ENCODE measurements at regions not wholly inside any gene's neighbourhood (a gene's known extent, or its start where the extent isn't known, plus 50 kb on each side); places are given as distances from the start of the nearest gene placed in this dataset.
"Not testable (repeated sequence)": the region's sequence is repeated elsewhere in the genome, so short reads cannot be mapped to it uniquely, and the experiment has no call there.

DNA sequence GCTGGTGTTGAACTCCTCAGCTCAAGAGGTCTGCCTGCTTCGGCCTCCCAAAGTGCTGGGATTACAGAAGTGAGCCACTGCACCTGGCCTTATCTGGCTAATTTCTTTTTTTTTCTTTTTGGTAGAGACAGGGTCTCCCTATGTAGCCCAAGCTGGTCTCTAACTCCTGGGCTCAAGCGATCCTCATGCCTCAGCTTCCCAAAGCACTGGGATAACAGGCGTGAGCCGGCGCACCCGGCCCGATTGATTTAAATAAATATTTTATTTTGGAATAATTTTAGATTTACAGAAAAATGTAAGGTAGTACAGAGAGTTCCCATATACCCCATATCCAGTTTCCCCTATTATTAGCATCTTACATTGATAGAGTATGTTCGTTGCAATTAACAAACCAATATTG, 155.0 kb upstream of the MVB12B start:
- DNase-seq (ENCODE audit: low spot score), result no peak

DNA sequence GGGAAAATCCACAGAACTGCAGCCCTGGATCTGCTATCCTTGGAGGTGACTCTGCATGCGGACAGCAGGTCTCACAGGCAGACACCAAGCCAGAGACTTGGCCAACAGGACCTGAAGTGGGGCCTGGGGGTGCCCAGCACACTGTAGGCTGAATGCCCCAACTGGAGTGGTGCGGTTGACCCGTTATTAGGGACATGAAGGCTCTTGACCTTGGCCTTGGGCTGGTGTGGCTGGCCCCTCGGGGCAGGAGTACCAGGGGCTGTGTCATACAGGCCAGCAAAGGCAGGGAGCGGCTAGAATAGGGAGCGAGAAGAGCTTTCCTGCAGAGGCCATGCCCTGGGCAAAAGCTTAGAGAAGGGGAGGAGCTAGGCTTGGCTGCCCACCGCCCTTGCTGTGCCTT, 153.2 kb upstream of the MVB12B start:
- DNase-seq (ENCODE audit: low spot score), result no peak

DNA sequence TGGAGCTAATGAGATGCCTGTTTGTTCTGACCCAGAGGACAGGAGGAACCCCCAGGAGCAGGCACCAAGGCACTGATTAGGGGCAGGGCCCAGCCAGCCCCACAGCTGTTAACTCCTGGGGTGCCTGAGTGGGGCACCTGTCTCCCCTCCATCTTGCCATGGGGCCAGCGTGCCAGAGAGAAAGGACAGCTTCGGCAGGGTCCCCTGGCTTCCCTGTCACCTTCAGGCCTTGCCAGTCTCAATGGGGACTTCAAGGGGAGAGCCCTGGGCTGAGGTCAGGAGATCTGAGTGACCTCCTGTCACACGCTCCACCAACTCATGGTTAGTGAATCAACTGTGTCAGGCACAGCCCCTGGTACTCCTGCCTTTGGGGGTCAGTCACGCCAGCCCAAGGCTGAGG, 152.7 kb upstream of the MVB12B start:
- DNase-seq (ENCODE audit: low spot score), result no peak

DNA sequence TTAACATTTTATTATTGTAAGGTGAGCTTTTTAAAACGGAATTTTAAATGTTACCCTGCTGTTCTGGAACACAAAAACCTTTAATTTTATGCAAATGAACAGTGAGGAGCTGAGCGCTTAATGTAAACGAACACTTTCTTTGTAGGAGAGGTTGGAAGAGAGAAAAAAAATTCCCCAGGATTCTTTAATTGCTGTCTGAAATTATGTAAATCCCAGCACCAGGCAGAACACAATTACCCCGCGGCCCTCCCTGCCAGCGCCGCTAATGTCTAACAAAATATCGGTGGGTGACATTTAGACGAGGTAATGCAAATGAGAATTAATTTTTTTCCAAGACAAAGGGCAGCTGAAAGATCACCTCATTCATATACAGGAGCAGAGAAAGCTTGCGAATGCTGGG, 143.4 kb upstream of the MVB12B start:
- no peak for DNase-seq (ENCODE audit: low spot score)

DNA sequence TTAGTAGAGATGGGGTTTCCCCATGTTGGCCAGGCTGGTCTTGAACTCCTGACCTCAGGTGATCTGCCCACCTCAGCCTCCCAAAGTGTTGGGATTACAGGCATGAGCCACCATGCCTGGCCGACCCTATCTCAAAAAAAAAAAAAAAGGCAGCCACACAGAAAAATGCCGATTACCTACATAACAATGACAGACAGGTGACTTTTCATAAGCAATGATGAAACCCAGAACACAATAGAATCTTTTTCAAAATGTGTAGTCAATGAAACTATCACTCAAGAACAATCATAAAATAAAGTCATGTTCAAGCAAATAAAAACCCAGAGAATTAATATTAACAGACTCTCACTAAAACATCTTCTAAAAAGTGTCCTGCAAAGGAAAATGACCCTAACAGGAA, 135.6 kb upstream of the MVB12B start:
- not testable (repeated sequence) for DNase-seq (ENCODE audit: low spot score)

DNA sequence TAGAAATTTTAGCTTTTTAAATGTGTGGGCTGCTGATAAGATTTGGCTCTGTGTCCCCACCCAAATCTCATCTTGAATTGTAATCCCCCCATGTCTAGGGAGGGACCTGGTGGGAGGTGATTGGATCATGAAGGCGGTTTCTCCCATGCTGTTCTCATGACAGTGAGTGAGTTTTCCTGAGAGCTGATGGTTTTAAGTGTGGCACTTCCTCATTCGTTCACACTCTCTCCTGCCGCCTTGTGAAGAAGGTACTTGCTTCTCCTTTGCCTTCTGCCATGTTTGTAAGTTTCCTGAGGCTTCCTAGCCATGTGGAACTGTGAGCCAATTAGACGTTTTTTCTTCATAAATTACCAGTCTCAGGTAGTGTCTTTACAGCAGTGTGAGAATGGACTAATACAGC, 127.8 kb upstream of the MVB12B start:
- DNase-seq (ENCODE audit: low spot score), result no peak

DNA sequence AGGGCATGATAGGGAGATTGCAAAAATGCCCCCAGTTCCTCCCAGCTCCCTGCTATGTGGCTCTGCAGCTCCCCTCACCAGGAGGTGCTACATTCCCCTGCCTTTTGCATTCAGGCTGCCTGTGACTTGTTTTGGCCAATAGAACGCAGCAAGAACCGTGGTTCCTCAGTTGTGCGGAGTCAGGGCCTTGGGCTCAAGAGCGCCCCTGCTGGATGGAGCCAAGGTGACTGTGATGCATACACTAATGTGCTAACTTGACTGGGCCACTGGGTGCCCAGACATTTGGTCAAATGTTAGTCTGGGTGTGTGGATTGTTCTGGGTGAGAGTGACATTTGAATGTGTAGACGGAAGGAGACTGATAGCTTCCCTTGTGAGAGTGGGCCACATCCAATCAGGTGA, 123.3 kb upstream of the MVB12B start:
- DNase-seq (ENCODE audit: low spot score), result no peak

DNA sequence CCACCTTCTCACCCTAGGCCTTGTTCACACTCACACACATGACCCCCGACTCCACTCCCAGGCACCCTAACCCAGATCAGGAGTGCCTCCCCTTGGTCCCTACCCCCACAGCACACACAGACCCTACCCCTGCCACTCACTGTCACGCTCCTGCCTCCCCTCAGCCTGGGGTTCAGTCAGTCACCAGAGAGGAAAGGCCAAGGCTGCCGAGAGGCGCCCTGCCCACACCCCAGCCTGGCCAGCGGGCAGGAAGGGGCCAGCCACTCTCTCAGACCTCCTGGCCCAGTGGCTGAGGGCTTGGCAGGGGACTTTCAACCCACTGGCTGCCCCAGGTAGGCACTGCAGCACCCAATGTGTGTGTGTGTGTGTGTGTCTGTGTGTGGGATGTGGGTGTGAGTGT, 122.4 kb upstream of the MVB12B start:
- DNase-seq (ENCODE audit: low spot score), result no peak

DNA sequence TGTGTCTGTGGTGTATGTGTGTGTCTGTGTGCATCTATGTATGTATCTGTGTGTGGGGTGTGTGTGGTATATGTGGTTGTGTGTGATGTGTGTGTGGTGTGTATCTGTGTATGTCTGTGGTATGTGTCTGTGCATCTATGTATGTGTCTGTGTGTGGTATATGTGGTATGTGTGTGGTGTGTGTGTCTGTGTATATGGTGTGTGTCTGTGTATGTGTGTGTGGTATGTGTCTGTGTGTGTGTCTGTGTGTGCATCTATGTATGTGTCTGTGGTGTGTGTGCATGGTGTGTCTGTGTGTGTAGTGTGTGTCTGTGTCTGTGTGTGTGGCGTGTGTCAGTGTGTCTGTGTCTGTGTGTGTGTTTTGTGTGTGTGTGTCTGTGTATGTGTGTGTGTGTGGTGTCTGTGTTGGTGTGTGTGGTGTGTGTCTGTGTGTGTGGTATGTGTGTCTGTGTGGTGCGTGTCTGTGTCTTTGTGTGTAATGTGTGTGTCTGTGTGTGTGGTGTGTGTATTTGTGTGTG, 121.9 kb upstream of the MVB12B start:
- no peak for DNase-seq (ENCODE audit: low spot score)

DNA sequence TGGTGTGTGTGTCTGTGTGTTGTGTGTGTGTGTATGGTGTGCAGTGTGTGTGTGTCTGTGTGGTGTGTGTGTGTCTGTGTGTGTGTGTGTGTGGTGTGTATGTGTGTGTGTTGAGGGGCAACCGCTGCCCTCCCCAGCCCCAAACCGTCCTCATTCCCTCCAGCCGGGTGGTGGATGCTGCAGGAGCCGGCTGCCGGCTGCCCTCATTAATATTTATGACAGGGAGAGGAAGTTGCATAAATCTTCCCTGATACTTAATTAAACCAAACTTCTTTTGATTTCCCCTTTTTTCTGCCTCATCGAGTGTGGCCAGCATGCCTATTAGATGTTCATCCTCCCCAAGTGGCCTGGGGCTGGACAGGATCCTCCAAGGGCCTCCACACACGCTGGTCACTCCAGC, 121.4 kb upstream of the MVB12B start:
- no peak for DNase-seq (ENCODE audit: low spot score)

DNA sequence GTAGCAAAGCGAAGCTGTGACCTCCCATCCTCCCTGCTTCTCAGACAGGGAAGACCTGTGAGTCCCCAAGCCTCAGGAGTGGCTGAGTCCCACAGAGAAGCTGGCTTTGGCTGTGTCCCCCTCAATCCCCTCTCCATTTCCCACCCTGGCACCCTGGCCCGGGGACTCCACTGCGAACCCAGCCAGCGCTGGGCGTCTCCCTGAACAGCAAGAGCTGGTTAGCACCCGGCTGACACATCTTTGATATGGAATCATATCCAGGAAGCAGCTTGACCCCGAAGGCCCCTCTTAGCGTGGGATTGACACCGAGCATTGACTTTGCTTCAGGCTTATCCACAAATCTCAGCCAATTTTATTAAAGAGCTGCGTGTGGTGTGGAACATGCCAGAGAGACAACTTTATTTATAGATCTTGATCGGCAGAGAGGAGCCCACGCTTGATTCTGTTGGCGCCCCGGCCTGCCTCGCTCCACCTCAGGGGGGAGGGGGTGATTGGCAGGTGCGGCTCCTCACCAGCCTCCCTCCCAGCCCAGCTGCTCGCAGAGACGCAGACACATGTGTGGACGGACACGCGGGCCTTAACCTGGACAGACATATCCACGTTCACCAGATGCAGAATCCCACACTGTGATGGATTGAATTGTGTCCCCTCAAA, 120.7 kb upstream of the MVB12B start:
- DNase-seq (ENCODE audit: low spot score), result no peak

DNA sequence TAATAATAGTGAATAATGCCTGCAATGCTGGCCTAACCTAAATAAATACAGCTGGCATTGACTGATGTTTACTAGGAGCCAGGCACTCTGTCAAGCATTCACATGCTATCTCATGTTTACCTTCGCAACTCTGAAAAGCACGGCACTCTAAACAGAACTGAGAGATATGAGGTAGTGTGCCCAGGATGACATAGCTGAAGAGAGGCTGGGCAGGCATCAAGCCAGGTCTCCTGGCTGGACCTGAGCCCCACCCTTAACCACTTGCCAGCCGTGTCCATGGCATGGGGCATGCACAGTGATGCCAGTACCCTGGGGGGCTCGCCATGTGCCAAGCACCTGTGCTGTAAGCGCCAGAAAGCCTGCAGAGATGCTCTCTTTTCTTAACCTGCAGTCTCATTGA, 119.4 kb upstream of the MVB12B start:
- peak; percentile 12 for DNase-seq (ENCODE audit: low spot score)

DNA sequence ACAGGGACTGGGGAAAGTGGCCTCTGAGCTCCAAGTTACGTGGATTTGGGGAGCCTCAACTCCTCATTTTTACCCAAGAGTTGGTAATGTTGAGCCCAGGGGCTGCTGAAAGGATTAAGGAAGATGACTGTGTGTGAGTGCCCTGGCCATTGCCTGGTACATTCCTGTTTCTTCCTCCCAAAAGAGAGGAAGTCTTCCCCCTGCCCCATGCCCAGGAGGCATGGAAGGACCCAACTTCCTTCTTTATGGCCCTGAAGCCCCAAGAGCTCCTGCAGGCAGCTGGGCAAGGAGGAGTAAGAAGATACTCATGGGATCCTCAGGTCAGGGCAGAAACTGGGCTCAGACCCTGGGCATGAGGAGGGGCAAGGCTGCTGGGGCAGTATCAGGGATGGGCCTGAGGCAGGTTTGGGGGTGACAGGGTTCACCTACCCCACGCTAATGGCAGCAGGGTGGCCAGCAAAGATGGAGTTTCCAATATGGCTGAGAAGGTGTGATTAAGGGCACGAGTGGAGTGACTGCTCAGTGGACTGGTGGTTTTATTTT, 118.3 kb upstream of the MVB12B start:
- DNase-seq (ENCODE audit: low spot score), result no peak

DNA sequence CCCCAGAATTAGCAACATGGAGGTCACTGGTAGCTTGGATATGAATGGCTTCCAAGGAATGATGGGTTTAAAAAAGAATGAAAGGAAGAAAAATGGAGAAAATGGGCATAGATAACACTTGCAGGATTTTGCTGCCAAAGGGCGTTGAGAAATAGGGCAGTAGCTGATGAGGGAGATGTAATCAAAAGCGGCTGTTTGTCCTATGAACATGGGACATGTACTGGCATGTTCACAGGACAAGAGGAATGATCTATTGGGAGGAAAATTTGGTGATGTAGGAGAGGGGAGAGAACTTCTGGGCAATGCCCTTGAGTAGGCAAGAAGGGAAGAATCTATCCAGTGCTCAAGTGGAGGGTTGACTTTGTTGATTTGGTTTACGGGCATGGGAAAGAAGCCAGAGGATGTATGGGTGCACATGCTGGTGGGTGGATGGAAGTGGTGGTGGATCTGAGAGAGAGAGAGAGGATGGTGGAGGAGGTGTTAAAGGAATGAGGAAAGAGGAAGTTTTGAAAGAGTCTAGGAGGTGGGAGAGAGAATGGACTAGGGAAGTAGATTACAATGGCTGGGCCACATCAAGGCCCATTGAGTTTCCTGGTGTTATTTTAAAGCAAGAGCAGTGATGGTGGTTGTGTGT, 115.1 kb upstream of the MVB12B start:
- no peak for DNase-seq (ENCODE audit: low spot score)

DNA sequence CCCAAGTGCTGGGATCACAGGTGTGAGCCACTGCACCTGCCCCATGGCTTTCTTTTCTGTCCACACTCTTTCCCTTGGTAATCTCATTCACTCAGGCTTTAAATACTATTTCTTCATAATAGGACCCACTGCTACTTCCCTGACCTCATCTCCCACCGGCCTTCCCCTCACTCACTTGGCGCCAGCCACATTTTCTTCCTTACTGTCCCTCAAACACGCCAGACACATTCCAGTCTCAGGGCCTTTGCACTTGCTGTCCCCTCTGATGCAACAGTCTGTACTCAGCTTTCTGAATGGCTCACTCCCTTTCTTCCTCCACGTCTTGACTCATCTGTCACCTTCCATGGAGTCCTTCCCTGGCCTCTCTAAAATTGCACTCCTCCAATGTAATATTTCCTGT, 111.1 kb upstream of the MVB12B start:
- no peak for DNase-seq (ENCODE audit: low spot score)

DNA sequence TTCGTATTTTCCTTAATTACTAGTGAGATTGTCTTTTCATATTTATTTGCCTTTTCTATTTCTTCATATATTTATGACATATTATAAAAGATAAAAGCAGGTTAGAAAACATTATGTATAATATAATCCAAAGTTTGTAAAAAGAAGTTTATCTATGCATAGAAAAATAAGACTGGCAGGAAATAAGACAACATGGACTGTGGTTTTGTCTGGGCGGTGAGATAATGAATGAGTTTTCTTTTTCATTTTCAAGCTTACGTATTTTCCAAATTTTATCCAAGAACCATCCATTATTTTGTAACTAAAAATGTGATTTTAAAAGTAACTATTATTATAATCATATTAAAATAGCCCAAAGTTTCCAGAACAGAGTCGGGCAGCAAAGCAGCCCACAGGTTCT, 109.8 kb upstream of the MVB12B start:
- no peak for DNase-seq (ENCODE audit: low spot score)

DNA sequence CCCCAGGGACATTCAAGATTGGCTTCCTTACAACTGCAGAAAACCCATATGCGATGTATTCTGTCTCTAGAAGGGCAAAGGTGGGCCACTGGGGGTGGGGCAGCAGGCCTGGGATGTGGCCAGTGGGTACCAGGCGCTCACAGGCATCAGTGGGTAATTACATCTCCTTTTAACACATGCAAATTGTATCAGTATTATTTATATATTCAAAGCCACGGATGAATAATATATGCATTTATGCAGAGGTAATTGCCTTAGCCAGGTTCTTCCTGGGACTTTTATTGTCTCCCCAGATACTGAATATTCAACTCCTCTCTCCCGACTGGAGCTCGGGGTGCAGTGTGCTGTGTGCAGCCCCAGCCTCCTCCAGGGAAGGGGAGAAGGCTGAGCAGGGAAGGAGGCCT, 109.4 kb upstream of the MVB12B start:
- DNase-seq (ENCODE audit: low spot score), result no peak

DNA sequence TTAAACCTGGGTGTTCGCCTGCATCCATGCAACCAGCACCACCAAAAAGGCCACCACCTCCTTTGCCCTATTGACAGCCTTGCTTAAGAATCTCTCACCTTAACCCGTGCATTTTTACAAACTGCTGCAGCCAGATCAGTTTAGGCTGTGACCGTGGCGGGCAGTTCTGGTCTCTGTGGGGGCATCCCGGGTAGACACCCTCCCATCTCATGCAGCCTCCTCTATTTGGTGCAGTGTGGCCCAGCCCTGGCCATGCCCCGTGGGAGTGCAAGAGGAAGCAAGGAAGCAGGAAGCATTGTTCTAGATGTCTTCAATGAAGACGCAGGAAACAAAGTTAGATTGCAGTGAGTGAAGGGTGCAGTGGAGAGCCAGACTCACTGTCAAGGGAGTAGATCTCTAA, 108.8 kb upstream of the MVB12B start:
- DNase-seq (ENCODE audit: low spot score), result no peak

DNA sequence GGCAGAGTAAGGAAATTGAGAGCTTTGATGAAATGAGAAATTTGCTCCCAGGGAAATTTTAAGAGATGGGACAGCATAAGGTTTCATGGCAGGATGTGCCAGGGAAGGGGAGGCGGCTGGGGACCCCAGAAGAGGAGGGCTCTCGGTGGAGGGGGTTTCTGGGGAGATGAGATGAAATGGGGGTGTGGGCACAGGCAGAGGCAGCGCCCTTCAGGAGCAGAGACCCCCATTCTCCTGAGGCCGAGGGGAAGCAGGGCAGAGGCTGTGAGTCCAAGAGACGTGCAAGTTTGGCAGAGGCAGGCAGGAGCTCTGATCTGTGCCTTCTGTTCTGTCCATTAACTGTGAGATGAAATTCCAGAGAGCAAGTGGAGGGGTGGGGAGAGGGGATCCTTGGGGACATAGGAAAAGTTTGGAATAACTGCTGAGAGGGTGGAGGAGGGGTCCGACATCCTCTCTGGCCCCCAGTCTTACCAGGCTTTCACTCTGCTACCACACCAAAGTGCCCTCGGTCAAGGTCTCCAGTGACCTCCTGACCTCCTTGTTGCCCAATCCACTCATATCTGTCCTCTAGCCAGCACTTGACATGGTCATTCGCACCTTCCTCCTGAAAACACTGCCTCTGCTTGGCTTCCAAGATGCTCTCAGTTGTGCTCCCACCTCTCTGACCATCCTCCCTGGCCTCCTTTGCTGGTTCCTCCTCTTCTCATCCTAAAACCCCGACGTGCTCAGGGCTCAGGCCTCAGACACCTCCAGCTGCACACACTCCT, 108.1 kb upstream of the MVB12B start:
- DNase-seq (ENCODE audit: low spot score), result no peak

DNA sequence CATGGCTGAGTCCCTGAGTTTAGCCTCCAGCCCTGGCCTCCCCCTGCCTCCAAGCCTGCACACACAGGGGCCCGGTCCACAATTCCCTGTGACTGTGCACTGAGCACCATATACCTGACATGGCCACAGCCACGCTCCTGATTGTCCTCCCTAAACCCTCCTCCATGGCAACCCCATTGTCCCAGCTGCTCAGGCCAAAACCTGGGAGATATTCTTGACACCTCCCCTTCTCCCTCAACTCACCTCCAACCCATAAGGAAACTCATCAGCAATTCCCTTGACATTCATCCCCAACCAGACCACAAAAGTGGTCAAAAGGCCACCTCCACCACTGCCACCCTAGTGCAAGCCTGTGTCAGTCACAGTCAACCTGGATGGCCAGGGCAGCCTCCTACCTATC, 107.5 kb upstream of the MVB12B start:
- no peak for DNase-seq (ENCODE audit: low spot score)

DNA sequence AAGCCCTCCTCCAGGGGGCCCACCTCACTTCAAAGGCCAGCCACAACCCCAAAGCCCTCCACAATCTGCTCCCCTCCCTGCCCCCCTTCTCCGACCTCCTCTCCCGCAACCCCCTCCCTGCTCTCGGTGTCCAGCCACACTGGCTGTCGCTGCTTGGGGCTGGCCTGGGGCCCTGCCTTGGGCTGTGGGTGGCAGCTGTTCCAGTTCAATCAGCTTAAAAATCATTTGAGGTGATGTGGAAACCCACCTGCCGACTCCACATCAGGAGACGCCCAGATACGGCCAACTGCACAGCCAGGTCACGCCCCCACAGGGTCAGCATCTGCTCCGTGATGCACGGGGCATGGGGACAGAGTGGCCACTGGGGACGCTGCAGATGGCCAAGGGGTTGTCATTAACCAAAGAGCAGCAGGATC, 107.0 kb upstream of the MVB12B start:
- DNase-seq (ENCODE audit: low spot score), result no peak

DNA sequence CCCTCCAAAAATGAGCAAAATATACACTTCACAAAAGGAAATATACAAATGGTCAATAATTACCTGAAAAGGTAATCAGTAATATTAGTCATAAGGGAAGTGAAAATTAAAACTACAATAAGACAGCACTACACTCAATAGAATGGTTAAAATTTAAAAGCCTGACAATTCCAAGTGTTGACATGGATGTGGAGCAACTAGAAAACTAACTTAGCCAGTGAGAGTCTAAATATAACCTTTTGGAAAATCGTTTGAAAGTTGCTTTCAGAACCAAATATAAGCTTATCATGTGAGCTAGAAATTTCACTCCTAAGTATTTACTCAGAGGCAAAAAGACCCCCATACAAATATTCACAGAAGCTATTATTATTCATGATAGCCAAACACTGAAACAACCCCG, 105.1 kb upstream of the MVB12B start:
- no peak for DNase-seq (ENCODE audit: low spot score)

DNA sequence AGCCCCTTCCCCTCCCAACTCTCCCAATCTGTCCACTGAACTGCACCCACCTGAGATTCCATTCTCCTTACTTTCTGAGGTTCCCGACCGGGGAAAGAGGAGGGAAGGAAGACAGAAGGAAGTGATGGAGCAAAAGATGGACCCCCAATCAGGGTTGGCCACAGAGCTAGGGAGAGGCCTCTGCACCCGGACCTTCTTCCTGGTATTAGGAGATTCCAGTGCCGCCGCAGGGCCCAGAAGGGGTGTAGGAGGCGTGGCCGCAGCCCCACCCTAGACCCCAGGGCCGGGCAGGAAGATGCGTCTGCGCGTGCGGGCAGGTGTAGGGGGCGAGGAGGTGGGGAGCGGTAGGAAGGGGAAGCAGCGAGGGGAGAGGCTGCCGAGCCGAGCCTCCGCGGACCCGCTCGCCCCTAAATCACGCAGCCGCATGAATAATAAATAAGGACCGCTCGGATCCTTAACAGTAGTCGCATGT, 104.2 kb upstream of the MVB12B start:
- no peak for DNase-seq (ENCODE audit: low spot score)

Data from cerebellar cortex (tissue), 1 donor.